ENCODE measurements at regions not wholly inside any gene's neighbourhood (a gene's known extent, or its start where the extent isn't known, plus 50 kb on each side); places are given as distances from the start of the nearest gene placed in this dataset.

DNA sequence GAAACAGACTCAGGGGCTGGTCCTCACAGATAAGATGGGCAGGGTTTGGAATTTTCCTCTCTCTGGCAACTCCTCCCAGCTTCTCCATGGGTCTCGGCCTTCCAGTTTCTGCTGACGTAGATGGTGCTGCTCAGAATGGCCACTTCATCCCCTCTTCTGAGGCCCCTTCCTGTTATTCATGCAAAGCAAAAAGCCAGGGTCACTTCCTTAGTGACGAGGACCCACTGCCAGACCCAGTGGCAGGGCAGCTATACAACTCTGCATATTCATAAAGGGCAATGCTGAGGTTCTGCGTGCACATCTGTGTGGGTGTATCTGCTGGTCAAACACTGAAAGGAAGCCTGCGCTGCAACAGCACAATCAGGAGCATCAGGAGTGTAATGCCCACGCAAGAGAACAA, 108.8 kb downstream of the WSCD1 start:
- intact Hi-C loops (cut with DNase I; ENCODE audit: low total_unique reads), result no loop called here
- no peak for DNase-seq
- Histone ChIP-seq H3K4me3 (no peak overlapping the region), H3K27ac (no peak overlapping the region), H3K36me3 (ENCODE audit: low read depth, missing control alignments) (no peaks in the 10 kb centered on the region), H3K9me3 (no peaks in the 10 kb centered on the region), H3K4me1 (no peaks in the 10 kb centered on the region), H3K27me3 (no peaks in the 10 kb centered on the region)
- TF ChIP-seq, protein P1, sequence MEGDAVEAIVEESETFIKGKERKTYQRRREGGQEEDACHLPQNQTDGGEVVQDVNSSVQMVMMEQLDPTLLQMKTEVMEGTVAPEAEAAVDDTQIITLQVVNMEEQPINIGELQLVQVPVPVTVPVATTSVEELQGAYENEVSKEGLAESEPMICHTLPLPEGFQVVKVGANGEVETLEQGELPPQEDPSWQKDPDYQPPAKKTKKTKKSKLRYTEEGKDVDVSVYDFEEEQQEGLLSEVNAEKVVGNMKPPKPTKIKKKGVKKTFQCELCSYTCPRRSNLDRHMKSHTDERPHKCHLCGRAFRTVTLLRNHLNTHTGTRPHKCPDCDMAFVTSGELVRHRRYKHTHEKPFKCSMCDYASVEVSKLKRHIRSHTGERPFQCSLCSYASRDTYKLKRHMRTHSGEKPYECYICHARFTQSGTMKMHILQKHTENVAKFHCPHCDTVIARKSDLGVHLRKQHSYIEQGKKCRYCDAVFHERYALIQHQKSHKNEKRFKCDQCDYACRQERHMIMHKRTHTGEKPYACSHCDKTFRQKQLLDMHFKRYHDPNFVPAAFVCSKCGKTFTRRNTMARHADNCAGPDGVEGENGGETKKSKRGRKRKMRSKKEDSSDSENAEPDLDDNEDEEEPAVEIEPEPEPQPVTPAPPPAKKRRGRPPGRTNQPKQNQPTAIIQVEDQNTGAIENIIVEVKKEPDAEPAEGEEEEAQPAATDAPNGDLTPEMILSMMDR (IDR thresholded peaks at IDR 0.05), result no peak
- TF ChIP-seq POLR2A (IDR thresholded peaks at IDR 0.05), result no peak
- WGBS, 2 donors, result 60% methylated on average over 4 to 6 of the region's 6 CpGs

DNA sequence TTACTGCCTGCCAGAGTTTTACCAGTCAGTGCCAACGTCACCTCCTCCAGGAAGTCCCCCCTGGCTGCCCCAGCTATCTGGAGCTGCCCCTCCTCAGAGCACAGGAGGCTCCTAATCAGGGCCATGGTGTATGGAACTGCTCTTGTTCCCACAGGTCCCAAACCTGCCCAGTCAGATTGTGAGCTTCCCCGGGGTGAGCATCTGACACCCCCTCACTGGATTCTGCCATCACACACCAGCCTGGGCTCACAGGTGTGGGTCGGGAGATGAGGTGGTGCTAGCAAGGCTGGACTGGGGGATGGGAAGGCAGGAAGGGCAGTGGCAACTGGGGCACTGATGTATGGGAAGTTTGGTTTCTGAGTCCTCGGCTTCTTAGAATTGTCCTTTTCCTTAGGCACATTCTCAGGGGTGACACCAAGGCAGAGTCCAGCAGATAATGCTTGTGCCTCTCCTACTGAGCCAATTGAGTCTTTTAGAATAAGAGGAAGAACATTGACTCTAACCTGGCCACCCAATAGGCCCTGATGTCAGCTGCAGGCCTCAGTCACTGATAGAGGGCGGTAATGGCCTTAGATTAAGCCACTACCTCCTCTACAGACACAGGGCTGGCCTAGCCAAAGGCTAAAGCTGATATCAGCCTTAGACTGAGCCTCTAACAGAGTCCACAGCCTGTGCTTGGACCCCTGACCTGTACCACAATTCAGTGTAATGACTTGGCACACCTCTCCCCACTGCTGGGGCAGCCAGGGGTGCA, 107.9 kb downstream of the WSCD1 start:
- Histone ChIP-seq H3K36me3 (ENCODE audit: low read depth, missing control alignments) (no peaks in the 10 kb centered on the region), H3K4me1 (no peaks in the 10 kb centered on the region), H3K27ac (no peak overlapping the region), H3K27me3 (no peaks in the 10 kb centered on the region), H3K9me3 (no peaks in the 10 kb centered on the region), H3K4me3 (no peak overlapping the region)
- intact Hi-C loops (cut with DNase I; ENCODE audit: low total_unique reads), result no loop called here
- TF ChIP-seq POLR2A (IDR thresholded peaks at IDR 0.05), result no peak
- TF ChIP-seq, protein P1 (IDR thresholded peaks at IDR 0.05), result no peak
- 93% methylated on average over 3 to 5 of the region's 5 CpGs for WGBS, 2 donors
- DNase-seq, result no peak

Small RNA genes lying in the stretch of these regions (small RNA-seq; reads per million reads assigned to genes)
- gene RNU6-1264P, result 0 reads per million in 2 donors

All from testis (tissue), 2 donors.